ENCODE measurements at regions not wholly inside any gene's neighbourhood (a gene's known extent, or its start where the extent isn't known, plus 50 kb on each side); places are given as distances from the start of the nearest gene placed in this dataset.

DNA sequence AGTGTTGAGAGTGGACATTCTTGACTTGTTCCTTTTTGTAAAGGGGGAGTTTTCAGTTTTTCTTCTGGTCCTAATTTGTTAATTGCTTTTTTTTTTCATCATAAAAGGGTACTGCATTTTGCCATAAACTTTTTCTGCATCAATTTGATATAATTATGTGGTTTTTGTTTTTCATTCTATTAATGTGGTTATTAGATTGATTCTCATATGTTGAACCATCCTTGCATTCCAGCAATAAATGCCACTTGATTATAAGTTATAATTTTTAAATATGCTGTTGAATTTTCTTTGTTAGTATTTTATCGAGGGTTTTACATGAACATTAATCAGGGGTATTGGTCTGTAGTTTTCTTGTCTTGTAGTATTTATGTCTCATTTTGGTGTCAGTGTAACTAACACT is 87.2 kb upstream of the SMIM36 start:
- TF ChIP-seq, protein P1, sequence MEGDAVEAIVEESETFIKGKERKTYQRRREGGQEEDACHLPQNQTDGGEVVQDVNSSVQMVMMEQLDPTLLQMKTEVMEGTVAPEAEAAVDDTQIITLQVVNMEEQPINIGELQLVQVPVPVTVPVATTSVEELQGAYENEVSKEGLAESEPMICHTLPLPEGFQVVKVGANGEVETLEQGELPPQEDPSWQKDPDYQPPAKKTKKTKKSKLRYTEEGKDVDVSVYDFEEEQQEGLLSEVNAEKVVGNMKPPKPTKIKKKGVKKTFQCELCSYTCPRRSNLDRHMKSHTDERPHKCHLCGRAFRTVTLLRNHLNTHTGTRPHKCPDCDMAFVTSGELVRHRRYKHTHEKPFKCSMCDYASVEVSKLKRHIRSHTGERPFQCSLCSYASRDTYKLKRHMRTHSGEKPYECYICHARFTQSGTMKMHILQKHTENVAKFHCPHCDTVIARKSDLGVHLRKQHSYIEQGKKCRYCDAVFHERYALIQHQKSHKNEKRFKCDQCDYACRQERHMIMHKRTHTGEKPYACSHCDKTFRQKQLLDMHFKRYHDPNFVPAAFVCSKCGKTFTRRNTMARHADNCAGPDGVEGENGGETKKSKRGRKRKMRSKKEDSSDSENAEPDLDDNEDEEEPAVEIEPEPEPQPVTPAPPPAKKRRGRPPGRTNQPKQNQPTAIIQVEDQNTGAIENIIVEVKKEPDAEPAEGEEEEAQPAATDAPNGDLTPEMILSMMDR (IDR thresholded peaks at IDR 0.05) = no peak
- TF ChIP-seq POLR2A (IDR thresholded peaks at IDR 0.05) (no peak), POLR2AphosphoS5 (IDR thresholded peaks at IDR 0.05) (no peak)

All from upper lobe of left lung (tissue), 4 donors.